SK-N-SH (cell line): ENCODE measurements at regions not wholly inside any gene's neighbourhood (a gene's known extent, or its start where the extent isn't known, plus 50 kb on each side); places are given as distances from the start of the nearest gene placed in this dataset.

Experiments
- CTCF ChIA-PET: fragments of 300-600, 350-600 bp; formaldehyde crosslinking; extraction: SDS; loops from one replicate; lab custom pipeline; 2021; lab: Yijun Ruan, JAX
- POLR2A ChIA-PET: fragments of 350-600 bp; sonication (Branson Sonifier 250); formaldehyde crosslinking; extraction: SDS; loops from one replicate; lab custom pipeline; 2020; ENCODE audit warnings: antibody characterized with exemption, inconsistent platforms; lab: Yijun Ruan, JAX
- DNase-seq: peaks from one replicate; pipeline ENCODE4 v3.0.0; 2012
- H2AFZ ChIP-seq: fragments of 200-600 bp; sonication (generic); 2 replicates; pipeline ENCODE4 v1.8.1; 2016; ENCODE audit warnings: antibody characterized with exemption, mild to moderate bottlenecking, low read depth
- H3F3A ChIP-seq: fragments of 200-600 bp; sonication (generic); replicated peaks from 2 replicates; pipeline ENCODE3; 2016; ENCODE audit warnings: antibody characterized with exemption, mild to moderate bottlenecking; ENCODE audit not compliant: insufficient read depth
- H3K27ac ChIP-seq, 2 experiments: fragments of 200-500 bp in 1 of 2; fragments of 200-600 bp in 1 of 2; sonication (Bioruptor generic) in 1 of 2; sonication (generic), shearing (Covaris generic) in 1 of 2; 2 replicates each; pipeline versions ENCODE4 v1.5.1 to v1.6.1; 2014 to 2016; ENCODE audit warnings: low read depth in 2 of 2, inconsistent platforms in 1 of 2, low read length in 1 of 2, mild to moderate bottlenecking in 1 of 2, mixed read lengths in 1 of 2
- H3K27me3 ChIP-seq: fragments of 200-600 bp; sonication (generic), shearing (Covaris generic); 2 replicates; pipeline ENCODE4 v1.6.1; 2016; ENCODE audit warnings: mixed run types; ENCODE audit not compliant: insufficient read depth
- H3K36me3 ChIP-seq, 2 experiments: fragments of 200-500 bp in 1 of 2; fragments of 200-600 bp in 1 of 2; sonication (Bioruptor generic) in 1 of 2; sonication (generic) in 1 of 2; replicated peaks in 1 of 2; 2 replicates each; pipeline versions ENCODE3 to v1.5.1; 2014 to 2016; ENCODE audit warnings: low read length in 1 of 2, mild to moderate bottlenecking in 1 of 2; ENCODE audit not compliant: insufficient read depth in 2 of 2, control insufficient read depth in 1 of 2
- H3K4me1 ChIP-seq, 2 experiments: fragments of 200-500 bp in 1 of 2; fragments of 200-600 bp in 1 of 2; sonication (Bioruptor generic) in 1 of 2; sonication (generic), shearing (Covaris generic) in 1 of 2; 2 replicates each; pipeline versions ENCODE4 v1.5.1 to v1.6.1; 2014 to 2016; ENCODE audit warnings: low read depth in 1 of 2, low read length in 1 of 2, mixed run types in 1 of 2; ENCODE audit not compliant: insufficient read depth in 2 of 2, control insufficient read depth in 1 of 2
- H3K4me2 ChIP-seq: fragments of 200-600 bp; sonication (generic), shearing (Covaris generic); 2 replicates; pipeline ENCODE4 v1.6.1; 2017; ENCODE audit warnings: mixed run types
- H3K4me3 ChIP-seq, 2 experiments: fragments of 200-500 bp in 1 of 2; fragments of 200-600 bp in 1 of 2; sonication (Bioruptor generic) in 1 of 2; sonication (generic), shearing (Covaris generic) in 1 of 2; 2 replicates each; pipeline versions ENCODE4 v1.5.1 to v1.8.1; 2014 to 2016; ENCODE audit warnings: low read depth in 2 of 2, inconsistent platforms in 1 of 2, low read length in 1 of 2, mild to moderate bottlenecking in 1 of 2, mixed read lengths in 1 of 2, moderate library complexity in 1 of 2
- H3K79me2 ChIP-seq: fragments of 200-600 bp; sonication (generic); 2 replicates; pipeline ENCODE4 v1.8.1; 2017; ENCODE audit warnings: mild to moderate bottlenecking; ENCODE audit not compliant: insufficient read depth
- H3K9ac ChIP-seq: fragments of 200-600 bp; sonication (generic); 2 replicates; pipeline ENCODE4 v1.6.1; 2017; ENCODE audit warnings: mixed run types
- H3K9me2 ChIP-seq: fragments of 200-600 bp; sonication (generic); 2 replicates; pipeline ENCODE4 v1.6.1; 2017; ENCODE audit warnings: mixed run types
- H3K9me3 ChIP-seq: fragments of 200-600 bp; sonication (generic); 2 replicates; pipeline ENCODE4 v1.6.1; 2017; ENCODE audit warnings: mixed run types, mild to moderate bottlenecking, moderate library complexity
- H4K20me1 ChIP-seq: fragments of 200-600 bp; sonication (generic); 2 replicates; pipeline ENCODE4 v1.6.1; 2017; ENCODE audit warnings: mild to moderate bottlenecking, mixed run types; ENCODE audit not compliant: insufficient read depth
- CHD2 ChIP-seq: fragments of 150-350 bp; IDR thresholded peaks from 2 replicates; pipeline ENCODE4 v1.6.1; 2018; ENCODE audit warnings: low read length; ENCODE audit not compliant: partially characterized antibody
- CTCF ChIP-seq: fragments of 200-600 bp; sonication (generic); IDR thresholded peaks from 2 replicates; pipeline ENCODE4 v1.6.1; 2017; ENCODE audit warnings: antibody characterized with exemption, mild to moderate bottlenecking, moderate library complexity
- ELF1 ChIP-seq: IDR thresholded peaks from 2 replicates; pipeline ENCODE4 v1.4.0; 2012
- EP300 ChIP-seq, 2 experiments: IDR thresholded peaks; 2 replicates each; pipeline versions ENCODE4 v1.4.0 to v1.6.1; 2012; ENCODE audit warnings: borderline replicate concordance in 1 of 2, low read depth in 1 of 2, low read length in 1 of 2
- GABPA ChIP-seq: IDR thresholded peaks from 2 replicates; pipeline ENCODE4 v1.4.0; 2012; ENCODE audit warnings: low read depth, mild to moderate bottlenecking
- MAX ChIP-seq: IDR thresholded peaks from 2 replicates; pipeline ENCODE4 v1.4.0; 2012; ENCODE audit warnings: low read depth
- NFIC ChIP-seq: IDR thresholded peaks from 2 replicates; pipeline ENCODE4 v1.4.0; 2012; ENCODE audit warnings: borderline replicate concordance
- NRF1 ChIP-seq: IDR thresholded peaks from 2 replicates; pipeline ENCODE4 v1.6.1; 2012; ENCODE audit warnings: low read depth, mild to moderate bottlenecking, low read length
- POLR2AphosphoS5 ChIP-seq: IDR thresholded peaks from 2 replicates; pipeline ENCODE4 v1.6.1; 2012; ENCODE audit warnings: low read depth, low read length
- RAD21 ChIP-seq: IDR thresholded peaks from 2 replicates; pipeline ENCODE4 v1.6.1; 2012; ENCODE audit warnings: mild to moderate bottlenecking, low read length
- REST ChIP-seq: IDR thresholded peaks from 2 replicates; pipeline ENCODE4 v1.6.1; 2012; ENCODE audit warnings: mild to moderate bottlenecking, low read depth, low read length, moderate library complexity
- RXRA ChIP-seq: IDR thresholded peaks from 2 replicates; pipeline ENCODE4 v1.4.0; 2012; ENCODE audit warnings: low read depth, mild to moderate bottlenecking, borderline replicate concordance
- TAF1 ChIP-seq: IDR thresholded peaks from 2 replicates; pipeline ENCODE4 v1.6.1; 2012; ENCODE audit warnings: low read depth, mild to moderate bottlenecking, low read length, moderate library complexity, borderline replicate concordance
- TCF12 ChIP-seq: IDR thresholded peaks from 2 replicates; pipeline ENCODE4 v1.4.0; 2012
- USF1 ChIP-seq: IDR thresholded peaks from 2 replicates; pipeline ENCODE4 v1.4.0; 2012; ENCODE audit warnings: low read depth, borderline replicate concordance
- YY1 ChIP-seq: IDR thresholded peaks from 2 replicates; pipeline ENCODE4 v1.4.0; 2012; ENCODE audit warnings: low read depth, mild to moderate bottlenecking
- WGBS: methylation state at CpG from one replicate; pipeline ENCODE4 v1.1.6; 2017; ENCODE audit warnings: low lambda C conversion rate; 5-methylcytosine and 5-hydroxymethylcytosine counted together

- ChIA-PET POLR2A (no interaction called here), CTCF (no interaction called here)
- Histone ChIP-seq H2AFZ (no peak overlapping the region), H3K9ac (no peak overlapping the region), H3K9me2 (no peaks in the 10 kb centered on the region), H4K20me1 (no peaks in the 10 kb centered on the region), H3K27ac (no peak overlapping the region), H3K79me2 (no peaks in the 10 kb centered on the region), H3K4me2 (no peak overlapping the region), H3F3A (peaks cover 10% of the 10 kb centered on the region), H3K36me3 (no peaks in the 10 kb centered on the region), H3K4me1 (no peaks in the 10 kb centered on the region), H3K9me3 (peaks cover 3% of the 10 kb centered on the region; the same call in 1 of the 2 replicates), H3K27me3 (no peaks in the 10 kb centered on the region), H3K4me3 (no peak overlapping the region)
- TF ChIP-seq YY1 (no peak), POLR2AphosphoS5 (no peak), USF1 (no peak), MAX (no peak), REST (no peak), CTCF (no peak), GABPA (no peak), ELF1 (no peak), NFIC (no peak), TCF12 (no peak), CHD2 (no peak), EP300 (IDR thresholded peaks at IDR 0.05; ENCODE audit: borderline replicate concordance in 1 of 2, low read depth in 1 of 2, low read length in 1 of 2) (no peak), TAF1 (no peak), RXRA (no peak), RAD21 (no peak), NRF1 (no peak)
- WGBS, result 61% methylated on average over 4 of the region's 4 CpGs
- no peak for DNase-seq
Measured at GRCh38 chr18:64546451-64546850, 397.6 kb upstream of the LINC00305 start.
